ENCODE measurements at regions not wholly inside any gene's neighbourhood (a gene's known extent, or its start where the extent isn't known, plus 50 kb on each side); places are given as distances from the start of the nearest gene placed in this dataset.
A peak's percentile ranks its signal among the peaks of the same experiment; 100 is the strongest.

DNA sequence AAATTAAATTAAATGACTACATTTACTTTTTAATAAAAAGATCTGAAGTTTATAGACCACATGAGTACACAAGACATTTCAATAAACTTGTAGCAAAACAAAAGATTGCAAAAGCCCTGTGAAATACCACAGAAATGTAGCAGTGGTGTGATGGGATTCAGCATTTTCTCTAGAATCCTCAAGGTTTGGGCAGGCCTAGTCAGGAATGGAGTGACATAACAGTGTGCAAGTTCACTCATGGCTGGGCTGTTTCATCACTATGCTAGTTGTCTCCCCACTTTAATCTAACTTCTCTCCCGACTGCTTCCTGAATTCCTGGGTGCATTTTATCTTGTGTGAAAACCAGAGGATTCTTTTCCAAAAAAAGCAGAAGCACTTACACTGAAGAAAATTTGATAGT is 1089.9 kb upstream of the DDX18 start:
- H3K4me1 Mint-ChIP-seq, result no peaks in the 10 kb centered on the region
- no peaks in the 10 kb centered on the region for H3K36me3 Mint-ChIP-seq (ENCODE audit: low read depth)
- H3K9me3 Mint-ChIP-seq, result peaks cover 8% of the 10 kb centered on the region
- H3K4me3 Mint-ChIP-seq, result no peak overlapping the region
- H3K27ac Mint-ChIP-seq (ENCODE audit: unreplicated experiment), result no peak overlapping the region
- no peak for DNase-seq (ENCODE audit: low read depth, low spot score)
- TF ChIP-seq, protein P1, sequence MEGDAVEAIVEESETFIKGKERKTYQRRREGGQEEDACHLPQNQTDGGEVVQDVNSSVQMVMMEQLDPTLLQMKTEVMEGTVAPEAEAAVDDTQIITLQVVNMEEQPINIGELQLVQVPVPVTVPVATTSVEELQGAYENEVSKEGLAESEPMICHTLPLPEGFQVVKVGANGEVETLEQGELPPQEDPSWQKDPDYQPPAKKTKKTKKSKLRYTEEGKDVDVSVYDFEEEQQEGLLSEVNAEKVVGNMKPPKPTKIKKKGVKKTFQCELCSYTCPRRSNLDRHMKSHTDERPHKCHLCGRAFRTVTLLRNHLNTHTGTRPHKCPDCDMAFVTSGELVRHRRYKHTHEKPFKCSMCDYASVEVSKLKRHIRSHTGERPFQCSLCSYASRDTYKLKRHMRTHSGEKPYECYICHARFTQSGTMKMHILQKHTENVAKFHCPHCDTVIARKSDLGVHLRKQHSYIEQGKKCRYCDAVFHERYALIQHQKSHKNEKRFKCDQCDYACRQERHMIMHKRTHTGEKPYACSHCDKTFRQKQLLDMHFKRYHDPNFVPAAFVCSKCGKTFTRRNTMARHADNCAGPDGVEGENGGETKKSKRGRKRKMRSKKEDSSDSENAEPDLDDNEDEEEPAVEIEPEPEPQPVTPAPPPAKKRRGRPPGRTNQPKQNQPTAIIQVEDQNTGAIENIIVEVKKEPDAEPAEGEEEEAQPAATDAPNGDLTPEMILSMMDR (conservative IDR thresholded peaks at IDR 0.05), result no peak
- H3K27me3 Mint-ChIP-seq (ENCODE audit: low read depth), result no peaks in the 10 kb centered on the region

DNA sequence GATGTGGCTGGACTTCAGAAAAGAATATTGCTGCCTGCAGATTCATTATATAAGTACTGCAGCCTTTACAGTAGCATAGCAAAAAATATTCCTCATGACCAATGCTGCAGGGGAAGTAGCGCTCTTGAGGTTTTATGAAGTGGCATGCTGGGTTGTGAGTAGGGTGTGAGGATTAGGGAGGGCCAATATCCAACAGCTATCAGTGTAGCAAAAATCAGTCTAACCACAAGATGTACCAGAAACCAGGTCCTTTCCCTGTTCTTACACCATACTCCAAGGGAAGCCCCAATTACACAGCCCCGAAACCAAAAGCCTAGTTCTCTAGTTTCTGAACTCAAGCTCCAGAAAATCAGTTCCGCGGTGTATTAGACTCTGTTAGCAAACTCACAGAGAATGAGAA is 1082.2 kb upstream of the DDX18 start:
- H3K4me3 Mint-ChIP-seq, result no peak overlapping the region
- H3K36me3 Mint-ChIP-seq (ENCODE audit: low read depth), result no peaks in the 10 kb centered on the region
- DNase-seq (ENCODE audit: low read depth, low spot score), result no peak
- TF ChIP-seq, protein P1 (conservative IDR thresholded peaks at IDR 0.05), result no peak
- no peaks in the 10 kb centered on the region for H3K9me3 Mint-ChIP-seq
- H3K4me1 Mint-ChIP-seq, result no peaks in the 10 kb centered on the region
- H3K27ac Mint-ChIP-seq (ENCODE audit: unreplicated experiment), result no peak overlapping the region
- no peaks in the 10 kb centered on the region for H3K27me3 Mint-ChIP-seq (ENCODE audit: low read depth)

DNA sequence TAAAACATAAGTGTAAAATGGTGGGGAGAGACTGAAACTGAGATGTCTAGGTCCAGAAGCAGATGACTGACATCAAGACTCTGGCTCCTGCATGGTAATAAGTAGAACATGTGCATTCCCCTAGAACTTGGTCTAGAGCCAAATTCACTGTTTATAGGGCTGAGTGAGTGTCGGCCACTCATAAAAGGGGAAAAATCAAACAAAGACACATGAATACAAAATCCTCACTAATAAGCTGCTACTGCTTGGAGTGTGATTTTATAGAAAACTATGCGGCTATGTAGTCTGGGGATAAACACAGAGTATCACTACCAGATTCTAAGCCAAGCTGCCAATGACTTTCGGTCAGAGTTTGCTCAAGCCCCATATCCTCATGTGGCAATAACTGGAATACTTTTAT is 1080.8 kb upstream of the DDX18 start:
- Mint-ChIP-seq H3K9me3 (no peaks in the 10 kb centered on the region), H3K4me3 (no peak overlapping the region), H3K27ac (ENCODE audit: unreplicated experiment) (no peak overlapping the region), H3K36me3 (ENCODE audit: low read depth) (no peaks in the 10 kb centered on the region), H3K4me1 (no peaks in the 10 kb centered on the region), H3K27me3 (ENCODE audit: low read depth) (no peaks in the 10 kb centered on the region)
- DNase-seq (ENCODE audit: low read depth, low spot score), result no peak
- TF ChIP-seq, protein P1 (conservative IDR thresholded peaks at IDR 0.05), result no peak

DNA sequence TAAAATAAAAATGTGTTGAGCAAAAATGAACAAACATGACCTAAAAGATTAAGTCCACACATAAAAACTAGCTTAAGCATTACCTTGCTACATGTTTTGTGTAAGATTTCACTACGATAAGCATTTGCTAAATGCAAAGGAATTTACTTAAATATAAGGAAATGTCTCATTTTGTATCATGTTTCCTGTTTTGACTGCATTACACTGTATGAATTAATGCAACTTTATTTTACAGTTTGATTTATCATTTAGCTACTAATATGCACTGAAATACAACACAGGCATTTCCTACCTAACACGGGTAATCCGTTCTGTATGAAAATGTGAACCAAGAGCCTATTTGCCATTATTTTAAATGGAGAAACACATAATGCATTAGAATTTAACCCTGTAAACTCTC is 1076.5 kb upstream of the DDX18 start:
- TF ChIP-seq, protein P1 (conservative IDR thresholded peaks at IDR 0.05), result no peak
- DNase-seq (ENCODE audit: low read depth, low spot score), result no peak
- Mint-ChIP-seq H3K27me3 (ENCODE audit: low read depth) (no peaks in the 10 kb centered on the region), H3K36me3 (ENCODE audit: low read depth) (no peaks in the 10 kb centered on the region), H3K4me1 (no peaks in the 10 kb centered on the region), H3K9me3 (no peaks in the 10 kb centered on the region), H3K27ac (ENCODE audit: unreplicated experiment) (no peak overlapping the region), H3K4me3 (no peak overlapping the region)

DNA sequence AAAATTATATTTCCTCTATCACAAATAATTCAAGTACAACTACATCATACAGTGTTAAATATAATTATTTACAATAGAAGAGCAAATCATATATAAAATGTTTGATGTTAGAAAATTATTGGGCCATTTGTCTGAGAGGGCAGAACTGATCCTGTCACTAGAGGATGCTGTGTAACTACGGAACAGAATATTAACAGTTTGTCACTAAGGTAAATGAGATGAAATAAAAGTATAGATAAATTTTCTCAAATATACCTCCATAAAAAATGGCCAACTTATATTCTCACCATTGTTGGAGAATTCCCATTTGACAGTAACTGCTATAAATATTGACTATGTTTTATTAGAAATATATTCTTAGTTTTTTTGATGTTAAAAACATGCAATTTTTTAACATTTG is 1067.4 kb upstream of the DDX18 start:
- TF ChIP-seq, protein P1 (conservative IDR thresholded peaks at IDR 0.05), result peak; percentile 64
- Mint-ChIP-seq H3K27me3 (ENCODE audit: low read depth) (peaks cover 6% of the 10 kb centered on the region), H3K4me3 (no peak overlapping the region), H3K9me3 (no peaks in the 10 kb centered on the region), H3K27ac (ENCODE audit: unreplicated experiment) (no peak overlapping the region), H3K4me1 (no peaks in the 10 kb centered on the region), H3K36me3 (ENCODE audit: low read depth) (no peaks in the 10 kb centered on the region)
- DNase-seq (ENCODE audit: low read depth, low spot score), result no peak

DNA sequence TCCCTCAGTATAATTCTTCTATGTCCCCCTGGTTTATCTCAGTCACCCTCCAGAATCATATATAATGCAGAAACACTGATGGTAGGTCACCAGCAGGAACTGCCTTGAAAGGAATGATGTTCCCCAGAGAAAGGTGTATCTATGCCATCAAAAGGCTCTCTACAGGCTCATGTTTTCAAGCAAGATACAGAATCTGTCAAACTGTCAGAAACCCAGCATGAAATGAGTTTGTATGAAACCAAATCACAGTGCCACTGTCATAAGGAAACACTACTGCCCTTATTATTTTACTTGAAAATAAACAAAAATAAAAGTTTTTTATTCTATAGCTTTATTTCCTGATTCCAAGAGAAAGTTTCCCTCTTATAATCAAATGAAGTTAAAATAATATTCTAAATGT is 1064.5 kb upstream of the DDX18 start:
- Mint-ChIP-seq H3K36me3 (ENCODE audit: low read depth) (no peaks in the 10 kb centered on the region), H3K9me3 (no peaks in the 10 kb centered on the region), H3K4me3 (no peak overlapping the region), H3K27ac (ENCODE audit: unreplicated experiment) (no peak overlapping the region), H3K27me3 (ENCODE audit: low read depth) (peaks cover 3% of the 10 kb centered on the region), H3K4me1 (peaks cover 11% of the 10 kb centered on the region)
- TF ChIP-seq, protein P1 (conservative IDR thresholded peaks at IDR 0.05), result no peak
- no peak for DNase-seq (ENCODE audit: low read depth, low spot score)
